ENCODE measurements at regions not wholly inside any gene's neighbourhood (a gene's known extent, or its start where the extent isn't known, plus 50 kb on each side); places are given as distances from the start of the nearest gene placed in this dataset.
"Not testable (repeated sequence)": the region's sequence is repeated elsewhere in the genome, so short reads cannot be mapped to it uniquely, and the experiment has no call there.

DNA sequence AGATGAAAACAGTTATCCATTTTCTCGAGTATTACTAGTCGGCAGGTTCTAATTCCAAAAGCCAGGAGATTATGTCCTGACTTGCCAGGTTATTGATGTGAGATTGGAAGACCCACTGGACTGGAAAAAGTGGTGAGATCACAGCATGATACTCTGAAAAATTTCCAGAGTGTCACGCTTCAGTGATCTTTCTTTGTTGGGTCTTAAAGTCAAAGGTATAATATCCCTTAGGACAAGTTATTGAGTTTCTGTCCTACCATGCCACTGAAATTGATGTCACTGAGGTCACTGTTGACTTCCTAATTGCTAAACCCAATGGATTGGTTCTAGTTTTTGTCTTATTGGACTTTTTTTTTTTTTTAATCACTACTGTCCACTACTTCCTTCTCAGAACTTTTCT is 104.5 kb upstream of the GRAMD1B start:
- Histone ChIP-seq H3K4me3 (ENCODE audit: low read length) (no peak overlapping the region), H3K27me3 (ENCODE audit: control insufficient read depth, insufficient read depth, low read length) (no peaks in the 10 kb centered on the region)
- no CpG with 5 or more reads among the region's 3 CpGs for WGBS (ENCODE audit: insufficient coverage, insufficient read length)

DNA sequence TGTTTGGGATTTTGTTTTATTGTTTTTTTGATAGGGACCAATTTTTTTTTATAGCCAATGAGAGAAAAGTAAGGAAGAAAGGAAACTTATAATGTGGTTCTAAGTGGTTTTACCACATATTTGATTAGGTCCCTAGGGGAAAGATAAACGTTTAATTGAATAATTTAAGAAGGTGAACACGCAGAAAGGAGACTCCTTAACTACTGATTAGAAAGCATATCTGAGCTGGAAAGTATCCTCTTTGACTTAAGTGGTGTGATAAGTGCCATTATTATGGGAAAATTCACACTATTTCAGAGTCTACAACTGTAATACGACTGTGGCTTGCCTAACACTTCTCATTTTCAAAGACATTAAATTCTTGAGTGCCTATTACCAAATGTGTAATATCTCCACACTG is 106.5 kb upstream of the GRAMD1B start:
- no peaks in the 10 kb centered on the region for H3K36me3 ChIP-seq (ENCODE audit: control insufficient read depth, insufficient read depth, low read length)
- WGBS (ENCODE audit: insufficient coverage, insufficient read length): no CpG with 5 or more reads among the region's 3 CpGs
- H3K27ac ChIP-seq (ENCODE audit: low read length): no peak overlapping the region
- no peaks in the 10 kb centered on the region for H3K9me3 ChIP-seq (ENCODE audit: control insufficient read depth, insufficient read depth, low read length)
- DNase-seq (ENCODE audit: low read depth, low spot score): no peak
- no peak overlapping the region for H3K4me3 ChIP-seq (ENCODE audit: low read length)
- no peaks in the 10 kb centered on the region for H3K4me1 ChIP-seq (ENCODE audit: control insufficient read depth, insufficient read depth, low read length)
- no peaks in the 10 kb centered on the region for H3K27me3 ChIP-seq (ENCODE audit: control insufficient read depth, insufficient read depth, low read length)

More for the DNA sequence above, 104.5 kb upstream of the GRAMD1B start:
- Histone ChIP-seq H3K9me3 (ENCODE audit: control insufficient read depth, insufficient read depth, low read length) (no peaks in the 10 kb centered on the region), H3K4me1 (ENCODE audit: control insufficient read depth, insufficient read depth, low read length) (no peaks in the 10 kb centered on the region), H3K27ac (ENCODE audit: low read length) (no peak overlapping the region), H3K36me3 (ENCODE audit: control insufficient read depth, insufficient read depth, low read length) (no peaks in the 10 kb centered on the region)
- DNase-seq (ENCODE audit: low read depth, low spot score): no peak

DNA sequence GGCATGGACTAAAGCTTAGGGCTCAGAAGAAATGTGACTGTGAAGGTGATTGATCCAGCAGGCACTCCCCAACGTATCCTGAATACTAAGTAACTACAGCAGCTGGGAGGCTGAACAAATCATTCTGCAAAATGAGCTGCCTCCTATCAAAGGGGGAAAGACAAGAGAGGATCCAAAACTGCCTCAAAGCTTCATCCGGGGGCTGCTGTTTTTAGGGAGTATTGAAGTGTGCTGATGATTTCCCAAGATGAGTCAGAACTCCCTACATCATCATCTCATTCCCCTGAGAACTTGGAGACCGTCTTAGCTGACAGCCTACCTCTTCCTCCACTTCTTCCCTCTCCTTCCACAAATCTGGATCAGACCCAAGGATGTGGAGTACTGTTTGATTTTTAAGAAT is 108.4 kb upstream of the GRAMD1B start:
- H3K4me3 ChIP-seq (ENCODE audit: low read length): no peak overlapping the region
- no peaks in the 10 kb centered on the region for H3K36me3 ChIP-seq (ENCODE audit: control insufficient read depth, insufficient read depth, low read length)
- no peak overlapping the region for H3K27ac ChIP-seq (ENCODE audit: low read length)
- H3K9me3 ChIP-seq (ENCODE audit: control insufficient read depth, insufficient read depth, low read length): no peaks in the 10 kb centered on the region
- WGBS (ENCODE audit: insufficient coverage, insufficient read length): no CpG with 5 or more reads among the region's 3 CpGs
- no peaks in the 10 kb centered on the region for H3K4me1 ChIP-seq (ENCODE audit: control insufficient read depth, insufficient read depth, low read length)
- DNase-seq (ENCODE audit: low read depth, low spot score): no peak
- no peaks in the 10 kb centered on the region for H3K27me3 ChIP-seq (ENCODE audit: control insufficient read depth, insufficient read depth, low read length)

DNA sequence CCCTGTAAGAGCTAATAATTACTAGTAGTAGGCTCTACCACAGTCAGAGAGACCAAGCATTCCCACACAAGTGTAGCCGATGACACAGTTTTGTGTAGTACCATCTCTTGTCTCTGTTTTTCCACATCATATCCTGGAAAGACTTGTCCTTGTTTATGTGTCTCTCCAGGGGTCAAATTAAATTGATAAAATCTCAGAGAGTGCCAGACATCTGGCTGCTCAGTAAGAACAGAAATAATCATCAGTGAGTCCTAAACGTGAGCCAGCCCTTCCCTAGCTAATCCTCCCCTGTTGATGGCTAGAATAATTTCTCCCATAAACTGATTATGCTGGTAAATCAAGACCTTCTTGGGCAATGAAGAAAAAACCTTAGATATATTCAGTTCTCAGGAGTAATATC is 111.4 kb upstream of the GRAMD1B start:
- DNase-seq (ENCODE audit: low read depth, low spot score): no peak
- Histone ChIP-seq H3K4me3 (ENCODE audit: low read length) (no peak overlapping the region), H3K4me1 (ENCODE audit: control insufficient read depth, insufficient read depth, low read length) (0 out of 2 replicates have a peak, but pooled peaks cover 3% of the 10 kb centered on the region), H3K27me3 (ENCODE audit: control insufficient read depth, insufficient read depth, low read length) (no peaks in the 10 kb centered on the region), H3K9me3 (ENCODE audit: control insufficient read depth, insufficient read depth, low read length) (no peaks in the 10 kb centered on the region), H3K36me3 (ENCODE audit: control insufficient read depth, insufficient read depth, low read length) (no peaks in the 10 kb centered on the region), H3K27ac (ENCODE audit: low read length) (no peak overlapping the region)
- no CpG with 5 or more reads among the region's 2 CpGs for WGBS (ENCODE audit: insufficient coverage, insufficient read length)

DNA sequence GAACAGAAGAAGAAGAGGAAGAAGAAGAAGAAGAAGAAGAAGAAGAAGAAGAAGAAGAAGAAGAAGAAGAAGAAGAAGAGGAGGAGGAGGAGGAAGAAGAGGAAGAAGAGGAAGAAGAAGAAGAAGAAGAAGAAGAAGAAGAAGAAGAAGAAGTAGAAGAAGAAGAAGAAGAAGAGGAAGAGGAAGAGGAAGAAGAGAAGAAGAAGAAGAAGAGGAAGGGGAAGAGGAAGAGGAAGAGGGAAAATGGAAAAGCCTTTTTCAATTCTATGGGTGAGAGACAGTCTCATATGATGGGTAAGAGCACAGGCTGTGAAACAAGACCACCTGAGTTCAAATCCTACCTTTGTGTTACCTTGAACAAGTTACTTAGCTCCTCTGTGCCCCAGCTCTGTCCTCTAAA is 111.9 kb upstream of the GRAMD1B start:
- H3K9me3 ChIP-seq (ENCODE audit: control insufficient read depth, insufficient read depth, low read length); H3K27ac ChIP-seq (ENCODE audit: low read length): not testable (repeated sequence)

DNA sequence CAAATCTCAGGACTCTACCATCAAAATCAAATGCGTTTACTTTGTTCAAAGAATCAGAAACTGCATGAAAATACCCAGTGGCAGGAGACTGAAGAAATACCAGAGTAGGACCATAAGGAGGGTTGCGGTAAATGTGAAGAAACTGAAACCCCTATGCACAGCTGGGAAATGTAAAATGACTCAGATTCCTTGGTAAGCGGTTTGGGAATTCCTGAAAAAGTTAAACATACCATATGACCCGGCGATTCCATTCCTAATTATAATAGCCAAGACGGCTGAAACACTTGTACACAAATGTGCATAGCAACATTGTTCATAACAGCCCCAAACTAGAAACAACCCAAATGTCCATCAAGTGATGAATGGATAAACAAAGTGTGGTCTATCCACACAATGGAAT is 114.1 kb upstream of the GRAMD1B start:
- no peaks in the 10 kb centered on the region for H3K36me3 ChIP-seq (ENCODE audit: control insufficient read depth, insufficient read depth, low read length)
- WGBS (ENCODE audit: insufficient coverage, insufficient read length): no CpG with 5 or more reads among the region's 6 CpGs
- no peak for DNase-seq (ENCODE audit: low read depth, low spot score)
- peaks cover 11% of the 10 kb centered on the region; the same call in 1 of the 2 replicates for H3K4me1 ChIP-seq (ENCODE audit: control insufficient read depth, insufficient read depth, low read length)
- H3K27me3 ChIP-seq (ENCODE audit: control insufficient read depth, insufficient read depth, low read length): no peaks in the 10 kb centered on the region
- no peaks in the 10 kb centered on the region for H3K9me3 ChIP-seq (ENCODE audit: control insufficient read depth, insufficient read depth, low read length)
- H3K27ac ChIP-seq (ENCODE audit: low read length): no peak overlapping the region
- H3K4me3 ChIP-seq (ENCODE audit: low read length): no peak overlapping the region

More for the DNA sequence above, 111.9 kb upstream of the GRAMD1B start:
- not testable (repeated sequence) for H3K4me3 ChIP-seq (ENCODE audit: low read length); H3K36me3 ChIP-seq (ENCODE audit: control insufficient read depth, insufficient read depth, low read length); H3K4me1 ChIP-seq (ENCODE audit: control insufficient read depth, insufficient read depth, low read length); H3K27me3 ChIP-seq (ENCODE audit: control insufficient read depth, insufficient read depth, low read length); DNase-seq (ENCODE audit: low read depth, low spot score)

DNA sequence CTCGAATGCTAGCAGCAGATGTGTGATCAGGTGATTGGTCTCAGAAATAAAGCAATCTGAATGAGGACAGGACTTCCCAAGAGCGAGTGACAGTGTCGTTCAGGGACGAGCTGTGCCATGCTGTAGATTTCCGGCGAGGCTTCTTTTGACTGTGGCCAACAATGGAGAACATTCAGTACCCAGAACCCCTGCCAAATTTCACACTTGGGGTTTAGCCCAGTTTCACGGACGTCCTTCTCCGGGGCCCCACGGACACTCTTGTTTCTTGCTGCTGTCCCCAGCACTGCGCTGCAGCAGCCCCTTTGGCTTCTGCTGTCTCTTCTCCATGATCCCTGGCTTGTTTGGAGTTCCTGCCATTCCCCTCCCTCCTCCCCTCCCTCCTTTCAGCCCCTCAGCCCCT is 115.1 kb upstream of the GRAMD1B start:
- Histone ChIP-seq H3K27ac (ENCODE audit: low read length) (no peak overlapping the region), H3K36me3 (ENCODE audit: control insufficient read depth, insufficient read depth, low read length) (no peaks in the 10 kb centered on the region)
- no CpG with 5 or more reads among the region's 11 CpGs for WGBS (ENCODE audit: insufficient coverage, insufficient read length)

DNA sequence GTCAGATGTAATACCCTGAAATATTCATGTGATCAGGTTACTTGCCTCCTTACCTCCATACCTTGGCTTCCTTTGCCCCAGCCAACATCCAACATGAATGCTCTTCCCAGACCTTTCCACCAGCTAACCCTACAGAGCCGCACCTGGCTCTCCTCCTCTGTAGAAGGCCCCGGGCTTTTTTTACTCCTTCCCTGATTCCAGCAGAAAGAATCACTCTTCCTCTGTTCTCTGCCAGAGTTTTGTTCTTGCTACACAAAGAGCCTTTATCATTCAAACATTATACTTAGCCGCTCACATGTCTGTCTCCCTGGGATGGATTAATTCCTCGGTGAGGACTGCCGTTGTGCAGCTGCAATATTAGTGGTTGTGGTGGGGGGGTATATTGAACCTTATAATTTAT is 116.8 kb upstream of the GRAMD1B start:
- peaks cover 13% of the 10 kb centered on the region for H3K4me1 ChIP-seq (ENCODE audit: control insufficient read depth, insufficient read depth, low read length)
- no peak for DNase-seq (ENCODE audit: low read depth, low spot score)
- no CpG with 5 or more reads among the region's 5 CpGs for WGBS (ENCODE audit: insufficient coverage, insufficient read length)

More for the DNA sequence above, 115.1 kb upstream of the GRAMD1B start:
- Histone ChIP-seq H3K27me3 (ENCODE audit: control insufficient read depth, insufficient read depth, low read length) (no peaks in the 10 kb centered on the region), H3K4me1 (ENCODE audit: control insufficient read depth, insufficient read depth, low read length) (peaks cover 11% of the 10 kb centered on the region; the same call in 1 of the 2 replicates), H3K9me3 (ENCODE audit: control insufficient read depth, insufficient read depth, low read length) (no peaks in the 10 kb centered on the region), H3K4me3 (ENCODE audit: low read length) (no peak overlapping the region)
- DNase-seq (ENCODE audit: low read depth, low spot score): no peak

DNA sequence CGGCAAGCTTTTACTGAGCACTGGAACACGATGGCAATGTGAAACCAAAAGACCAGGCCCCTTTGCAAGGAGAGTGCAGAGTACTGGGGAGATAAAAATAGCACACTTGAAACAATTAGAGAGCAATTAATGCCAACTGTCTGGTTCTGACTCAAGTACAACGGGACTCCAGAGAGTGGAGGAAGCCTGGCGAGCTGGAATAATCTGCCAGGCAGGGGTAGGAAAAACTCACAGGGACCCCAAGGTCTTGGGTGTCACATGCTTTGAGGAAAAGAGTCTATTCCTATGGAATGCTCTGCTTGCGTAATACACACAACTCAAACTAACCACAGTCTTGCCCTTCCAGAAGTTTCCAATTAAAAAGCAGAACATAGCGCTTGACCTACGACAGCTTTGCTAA is 113.0 kb upstream of the CLMP start:
- no peak for DNase-seq (ENCODE audit: low read depth, low spot score)
- WGBS (ENCODE audit: insufficient coverage, insufficient read length): no CpG with 5 or more reads among the region's 7 CpGs
- peaks cover 9% of the 10 kb centered on the region for H3K4me1 ChIP-seq (ENCODE audit: control insufficient read depth, insufficient read depth, low read length)
- H3K9me3 ChIP-seq (ENCODE audit: control insufficient read depth, insufficient read depth, low read length): no peaks in the 10 kb centered on the region
- no peak overlapping the region for H3K27ac ChIP-seq (ENCODE audit: low read length)
- peaks cover 1% of the 10 kb centered on the region; the same call in 1 of the 2 replicates for H3K27me3 ChIP-seq (ENCODE audit: control insufficient read depth, insufficient read depth, low read length)
- no peaks in the 10 kb centered on the region for H3K36me3 ChIP-seq (ENCODE audit: control insufficient read depth, insufficient read depth, low read length)
- no peak overlapping the region for H3K4me3 ChIP-seq (ENCODE audit: low read length)

More for the DNA sequence above, 116.8 kb upstream of the GRAMD1B start:
- no peaks in the 10 kb centered on the region for H3K9me3 ChIP-seq (ENCODE audit: control insufficient read depth, insufficient read depth, low read length)
- H3K27ac ChIP-seq (ENCODE audit: low read length): no peak overlapping the region
- H3K4me3 ChIP-seq (ENCODE audit: low read length): no peak overlapping the region
- no peaks in the 10 kb centered on the region for H3K27me3 ChIP-seq (ENCODE audit: control insufficient read depth, insufficient read depth, low read length)
- H3K36me3 ChIP-seq (ENCODE audit: control insufficient read depth, insufficient read depth, low read length): no peaks in the 10 kb centered on the region

DNA sequence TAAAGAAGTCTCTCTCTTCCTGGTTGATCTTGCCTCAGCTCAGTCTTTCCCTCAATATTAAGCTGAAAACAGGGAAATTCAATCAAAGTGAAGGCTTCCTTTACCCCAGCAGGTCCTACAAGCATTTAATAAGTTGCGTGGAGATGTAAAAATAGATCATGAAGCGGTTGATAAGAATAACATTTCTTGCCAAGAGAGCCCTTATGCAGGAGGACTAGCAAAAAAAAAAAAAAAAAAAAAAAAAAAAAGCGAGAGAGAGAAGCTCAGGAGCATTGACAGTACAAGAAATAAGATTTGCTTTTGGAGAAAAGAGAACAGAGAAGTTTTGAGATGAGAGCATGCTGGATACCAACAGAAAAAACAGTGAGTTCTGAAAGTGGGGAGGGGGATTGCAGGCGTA is 112.2 kb upstream of the CLMP start:
- DNase-seq (ENCODE audit: low read depth, low spot score): no peak
- no CpG with 5 or more reads among the region's 4 CpGs for WGBS (ENCODE audit: insufficient coverage, insufficient read length)
- peaks cover 4% of the 10 kb centered on the region for H3K4me1 ChIP-seq (ENCODE audit: control insufficient read depth, insufficient read depth, low read length)
- peaks cover 7% of the 10 kb centered on the region; the same call in 1 of the 2 replicates for H3K27me3 ChIP-seq (ENCODE audit: control insufficient read depth, insufficient read depth, low read length)
- no peaks in the 10 kb centered on the region for H3K36me3 ChIP-seq (ENCODE audit: control insufficient read depth, insufficient read depth, low read length)
- H3K4me3 ChIP-seq (ENCODE audit: low read length): no peak overlapping the region
- no peaks in the 10 kb centered on the region for H3K9me3 ChIP-seq (ENCODE audit: control insufficient read depth, insufficient read depth, low read length)
- no peak overlapping the region for H3K27ac ChIP-seq (ENCODE audit: low read length)

DNA sequence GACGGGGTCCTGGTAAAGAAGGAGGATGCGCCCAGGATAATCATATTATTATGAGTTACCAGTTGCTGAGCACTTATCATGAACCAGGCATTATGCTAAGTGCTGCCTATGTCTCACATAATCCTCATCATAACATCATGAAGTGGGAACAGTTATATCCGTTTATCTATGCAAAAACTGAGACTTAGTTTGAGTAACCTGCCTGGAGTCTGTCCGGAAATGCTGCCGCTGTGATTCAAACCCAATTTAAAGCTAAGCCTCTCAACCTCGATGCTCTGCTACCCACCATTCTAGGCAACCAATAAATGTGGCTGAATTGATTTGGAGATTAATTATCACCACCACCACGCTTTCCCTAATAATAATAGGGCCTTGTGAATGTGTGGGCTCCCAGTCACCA is 111.5 kb upstream of the CLMP start:
- Histone ChIP-seq H3K4me3 (ENCODE audit: low read length) (no peak overlapping the region), H3K27ac (ENCODE audit: low read length) (no peak overlapping the region)

More for the DNA sequence above, 111.5 kb upstream of the CLMP start:
- H3K9me3 ChIP-seq (ENCODE audit: control insufficient read depth, insufficient read depth, low read length): no peaks in the 10 kb centered on the region
- H3K27me3 ChIP-seq (ENCODE audit: control insufficient read depth, insufficient read depth, low read length): peaks cover 8% of the 10 kb centered on the region; the same call in 1 of the 2 replicates
- H3K4me1 ChIP-seq (ENCODE audit: control insufficient read depth, insufficient read depth, low read length): peaks cover 4% of the 10 kb centered on the region
- DNase-seq (ENCODE audit: low read depth, low spot score): no peak
- WGBS (ENCODE audit: insufficient coverage, insufficient read length): no CpG with 5 or more reads among the region's 7 CpGs
- H3K36me3 ChIP-seq (ENCODE audit: control insufficient read depth, insufficient read depth, low read length): no peaks in the 10 kb centered on the region

Data from iPS DF 6.9 (cell line).